Esophagus squamous epithelium (tissue), 4 donors: ENCODE measurements at regions not wholly inside any gene's neighbourhood (a gene's known extent, or its start where the extent isn't known, plus 50 kb on each side); places are given as distances from the start of the nearest gene placed in this dataset.

Source experiments
- CTCF ChIP-seq, 6 experiments: fragments of 450-650 bp in 4 of 6; fragments of 200-600 bp in 2 of 6; sonication (generic) in 2 of 6; IDR thresholded peaks; one replicate each; pipeline ENCODE4 v1.5.1; 2016 to 2019; ENCODE audit warnings: antibody characterized with exemption in 6 of 6, mild to moderate bottlenecking in 4 of 6, moderate library complexity in 4 of 6
- POLR2A ChIP-seq, 4 donors: fragments of 450-650 bp; IDR thresholded peaks; one replicate each; pipeline ENCODE4 v1.6.1; 2017; ENCODE audit warnings: antibody characterized with exemption in 4 of 4, mild to moderate bottlenecking in 4 of 4, moderate library complexity in 3 of 4

GRCh38 chr2:228594012-228594411, 412.5 kb upstream of the SPHKAP start:
- no peak for TF ChIP-seq CTCF (IDR thresholded peaks at IDR 0.05)
- TF ChIP-seq POLR2A (IDR thresholded peaks at IDR 0.05) = no peak
